GM23338 (cell line): ENCODE measurements at regions not wholly inside any gene's neighbourhood (a gene's known extent, or its start where the extent isn't known, plus 50 kb on each side); places are given as distances from the start of the nearest gene placed in this dataset.

Source experiments
- ATAC-seq: fragments of 200-7000 bp; cut with Tn5 transposase; 3 replicates; pipeline ENCODE4 v1.9.1; 2020
- DNase-seq: peaks from one replicate; pipeline ENCODE4 v3.0.0-alpha.2; 2015; ENCODE audit warnings: low spot score
- H2AFZ ChIP-seq: fragments of 200-600 bp; sonication (generic); 2 replicates; pipeline ENCODE4 v1.8.0; 2016; ENCODE audit warnings: antibody characterized with exemption, mild to moderate bottlenecking, moderate library complexity
- H3F3A ChIP-seq: fragments of 200-600 bp; sonication (generic); replicated peaks from 2 replicates; pipeline ENCODE4 v1.8.0; 2017; ENCODE audit warnings: antibody characterized with exemption, mixed run types, low read depth
- H3K27ac ChIP-seq: fragments of 200-600 bp; sonication (generic); 2 replicates; pipeline ENCODE4 v1.6.1; 2016; ENCODE audit warnings: low read depth
- H3K27me3 ChIP-seq: fragments of 200-600 bp; sonication (generic); 2 replicates; pipeline ENCODE4 v1.8.0; 2016; ENCODE audit warnings: mild to moderate bottlenecking, mixed run types, moderate library complexity; ENCODE audit not compliant: insufficient read depth
- H3K36me3 ChIP-seq: fragments of 200-600 bp; sonication (generic); 2 replicates; pipeline ENCODE4 v1.8.0; 2016; ENCODE audit warnings: mild to moderate bottlenecking; ENCODE audit not compliant: insufficient read depth
- H3K4me1 ChIP-seq: fragments of 200-600 bp; sonication (generic); 2 replicates; pipeline ENCODE4 v1.8.0; 2016; ENCODE audit warnings: mild to moderate bottlenecking, moderate library complexity; ENCODE audit not compliant: insufficient read depth
- H3K4me2 ChIP-seq: fragments of 200-600 bp; sonication (generic); 2 replicates; pipeline ENCODE4 v1.7.1; 2017; ENCODE audit warnings: mixed run types
- H3K4me3 ChIP-seq: fragments of 200-600 bp; sonication (generic); 2 replicates; pipeline ENCODE4 v1.6.1; 2016; ENCODE audit warnings: mixed run types
- H3K79me2 ChIP-seq: fragments of 200-600 bp; sonication (generic); replicated peaks from 2 replicates; pipeline ENCODE4 v1.8.0; 2017; ENCODE audit warnings: mild to moderate bottlenecking; ENCODE audit not compliant: insufficient read depth
- H3K9me2 ChIP-seq: fragments of 200-600 bp; sonication (generic); 2 replicates; pipeline ENCODE4 v1.8.0; 2017; ENCODE audit not compliant: insufficient read depth
- H4K20me1 ChIP-seq: fragments of 200-600 bp; sonication (generic); replicated peaks from 2 replicates; pipeline ENCODE4 v1.8.0; 2017; ENCODE audit warnings: mild to moderate bottlenecking; ENCODE audit not compliant: insufficient read depth
- H3K27ac Mint-ChIP-seq: 2 replicates; pipeline ENCODE4 v1.8.0; 2020; ENCODE audit warnings: inconsistent platforms, mild to moderate bottlenecking, moderate library complexity, mixed read lengths
- H3K27me3 Mint-ChIP-seq: 3 replicates; pipeline ENCODE4 v1.8.0; 2022; ENCODE audit warnings: low read depth, mild to moderate bottlenecking, moderate library complexity, mixed read lengths, inconsistent platforms; ENCODE audit not compliant: insufficient read depth, poor library complexity
- H3K36me3 Mint-ChIP-seq: 3 replicates; pipeline ENCODE4 v1.8.0; 2021; ENCODE audit warnings: low read depth, mild to moderate bottlenecking, inconsistent platforms, moderate library complexity, mixed read lengths
- H3K4me1 Mint-ChIP-seq: 3 replicates; pipeline ENCODE4 v1.8.0; 2020; ENCODE audit warnings: mild to moderate bottlenecking, inconsistent platforms, mixed read lengths
- H3K4me3 Mint-ChIP-seq: 3 replicates; pipeline ENCODE4 v1.8.0; 2021; ENCODE audit warnings: moderate library complexity, mild to moderate bottlenecking, inconsistent platforms, mixed read lengths
- H3K9me3 Mint-ChIP-seq: 3 replicates; pipeline ENCODE4 v1.8.0; 2020; ENCODE audit warnings: moderate library complexity, mild to moderate bottlenecking, inconsistent platforms, mixed read lengths
- CREB1 ChIP-seq: fragments of 250-450 bp; sonication (Bioruptor Pico); IDR thresholded peaks from 2 replicates; pipeline ENCODE4 v1.5.0; 2020; ENCODE audit warnings: low read depth, mild to moderate bottlenecking, moderate library complexity
- EZH2 ChIP-seq: fragments of 200-600 bp; sonication (generic); IDR thresholded peaks from one replicate; pipeline ENCODE4 v1.8.0; 2017; ENCODE audit warnings: antibody characterized with exemption, mild to moderate bottlenecking, low read depth; ENCODE audit not compliant: unreplicated experiment
- EZH2phosphoT487 ChIP-seq: fragments of 200-600 bp; sonication (generic); IDR thresholded peaks from one replicate; pipeline ENCODE4 v1.8.1; 2018; ENCODE audit warnings: antibody characterized with exemption; ENCODE audit not compliant: unreplicated experiment
- JUNB ChIP-seq: IDR thresholded peaks from one replicate; pipeline ENCODE4 v1.6.1; 2016; ENCODE audit warnings: antibody characterized with exemption; ENCODE audit not compliant: unreplicated experiment
- NANOG ChIP-seq: IDR thresholded peaks from 2 replicates; pipeline ENCODE4 v1.6.1; 2016; ENCODE audit warnings: antibody characterized with exemption, borderline replicate concordance
- POLR2AphosphoS5 ChIP-seq: IDR thresholded peaks from 2 replicates; pipeline ENCODE4 v1.6.1; 2016; ENCODE audit warnings: antibody characterized with exemption, low read depth
- STAT1 ChIP-seq: IDR thresholded peaks from one replicate; pipeline ENCODE4 v1.6.1; 2016; ENCODE audit warnings: antibody characterized with exemption; ENCODE audit not compliant: unreplicated experiment
- ZNF114 ChIP-seq: fragments of 250-450 bp; sonication (Bioruptor Pico); IDR thresholded peaks from 2 replicates; pipeline ENCODE4 v1.5.0; 2020; ENCODE audit warnings: mild to moderate bottlenecking, moderate library complexity
- ZNF331 ChIP-seq: fragments of 250-450 bp; sonication (Bioruptor Pico); IDR thresholded peaks from 2 replicates; pipeline ENCODE4 v1.5.0; 2020; ENCODE audit warnings: low read depth, mild to moderate bottlenecking, moderate library complexity
- TF ChIP-seq, protein P1 (sequence below), 2 experiments: fragments of 200-600 bp in 1 of 2; sonication (generic) in 1 of 2; conservative IDR thresholded peaks; 2 replicates each; pipeline versions ENCODE4 v1.5.1 to v1.6.1; 2016 to 2017; ENCODE audit warnings: antibody characterized with exemption in 2 of 2, low read depth in 2 of 2, mild to moderate bottlenecking in 2 of 2, moderate library complexity in 1 of 2
- TF ChIP-seq, protein P2 (sequence below): fragments of 250-450 bp; sonication (Bioruptor Pico); IDR thresholded peaks from 2 replicates; pipeline ENCODE4 v1.5.0; 2020; ENCODE audit warnings: mild to moderate bottlenecking, moderate library complexity
- TF ChIP-seq, protein P3 (sequence below): IDR thresholded peaks from 2 replicates; pipeline ENCODE4 v1.6.1; 2016; ENCODE audit warnings: antibody characterized with exemption
- TF ChIP-seq, protein P4 (sequence below): IDR thresholded peaks from one replicate; pipeline ENCODE4 v1.6.1; 2018; ENCODE audit warnings: antibody characterized with exemption; ENCODE audit not compliant: unreplicated experiment

DNA sequence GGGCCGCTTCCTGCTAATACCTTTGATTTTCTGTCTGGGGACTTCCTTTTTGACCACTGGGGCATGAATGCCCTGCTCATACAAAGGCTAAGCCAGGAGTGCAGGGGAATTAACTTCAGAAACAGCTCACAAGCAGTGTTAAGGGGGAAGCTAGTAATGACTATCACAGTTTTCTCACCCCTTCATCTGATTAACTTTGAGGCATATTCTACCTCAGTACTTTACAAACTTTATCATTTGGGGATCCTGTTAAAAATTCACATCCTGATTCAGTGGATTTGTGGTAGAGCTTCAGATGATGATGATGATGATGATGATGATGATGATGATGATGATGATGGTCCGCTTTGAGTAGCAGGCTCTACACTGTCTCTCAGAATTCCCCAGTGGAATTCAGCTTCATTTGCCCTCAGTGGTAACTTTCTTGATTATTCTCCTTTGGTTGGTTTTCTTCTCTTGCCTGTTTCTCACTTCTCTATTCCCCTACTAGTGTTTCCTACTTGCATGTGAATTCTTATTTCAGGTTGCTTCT lies 78.4 kb upstream of the TMEM170B start:
- peaks cover 2% of the 10 kb centered on the region for H3K27me3 Mint-ChIP-seq
- no peaks in the 10 kb centered on the region for H3K79me2 ChIP-seq
- no peak overlapping the region for H3K4me2 ChIP-seq
- H3F3A ChIP-seq = no peaks in the 10 kb centered on the region
- no peaks in the 10 kb centered on the region for H3K4me1 ChIP-seq
- peaks cover 5% of the 10 kb centered on the region; the same call in 1 of the 3 replicates for H3K9me3 Mint-ChIP-seq
- no peaks in the 10 kb centered on the region for H3K4me1 Mint-ChIP-seq
- no peaks in the 10 kb centered on the region for H3K9me2 ChIP-seq
- no peak overlapping the region for H3K4me3 Mint-ChIP-seq
- ATAC-seq (no peak), DNase-seq (no peak)
- no peaks in the 10 kb centered on the region for H3K27me3 ChIP-seq
- H3K4me3 ChIP-seq = no peak overlapping the region
- H3K27ac ChIP-seq = no peak overlapping the region
- no peaks in the 10 kb centered on the region for H3K36me3 Mint-ChIP-seq
- H3K27ac Mint-ChIP-seq = no peak overlapping the region
- H4K20me1 ChIP-seq = no peaks in the 10 kb centered on the region
- no peak for TF ChIP-seq STAT1
- TF ChIP-seq, protein P1, sequence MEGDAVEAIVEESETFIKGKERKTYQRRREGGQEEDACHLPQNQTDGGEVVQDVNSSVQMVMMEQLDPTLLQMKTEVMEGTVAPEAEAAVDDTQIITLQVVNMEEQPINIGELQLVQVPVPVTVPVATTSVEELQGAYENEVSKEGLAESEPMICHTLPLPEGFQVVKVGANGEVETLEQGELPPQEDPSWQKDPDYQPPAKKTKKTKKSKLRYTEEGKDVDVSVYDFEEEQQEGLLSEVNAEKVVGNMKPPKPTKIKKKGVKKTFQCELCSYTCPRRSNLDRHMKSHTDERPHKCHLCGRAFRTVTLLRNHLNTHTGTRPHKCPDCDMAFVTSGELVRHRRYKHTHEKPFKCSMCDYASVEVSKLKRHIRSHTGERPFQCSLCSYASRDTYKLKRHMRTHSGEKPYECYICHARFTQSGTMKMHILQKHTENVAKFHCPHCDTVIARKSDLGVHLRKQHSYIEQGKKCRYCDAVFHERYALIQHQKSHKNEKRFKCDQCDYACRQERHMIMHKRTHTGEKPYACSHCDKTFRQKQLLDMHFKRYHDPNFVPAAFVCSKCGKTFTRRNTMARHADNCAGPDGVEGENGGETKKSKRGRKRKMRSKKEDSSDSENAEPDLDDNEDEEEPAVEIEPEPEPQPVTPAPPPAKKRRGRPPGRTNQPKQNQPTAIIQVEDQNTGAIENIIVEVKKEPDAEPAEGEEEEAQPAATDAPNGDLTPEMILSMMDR (conservative IDR thresholded peaks at IDR 0.05; ENCODE audit: low read depth in 2 of 2) = no peak
- TF ChIP-seq EZH2 = no peak
- TF ChIP-seq, protein P2, sequence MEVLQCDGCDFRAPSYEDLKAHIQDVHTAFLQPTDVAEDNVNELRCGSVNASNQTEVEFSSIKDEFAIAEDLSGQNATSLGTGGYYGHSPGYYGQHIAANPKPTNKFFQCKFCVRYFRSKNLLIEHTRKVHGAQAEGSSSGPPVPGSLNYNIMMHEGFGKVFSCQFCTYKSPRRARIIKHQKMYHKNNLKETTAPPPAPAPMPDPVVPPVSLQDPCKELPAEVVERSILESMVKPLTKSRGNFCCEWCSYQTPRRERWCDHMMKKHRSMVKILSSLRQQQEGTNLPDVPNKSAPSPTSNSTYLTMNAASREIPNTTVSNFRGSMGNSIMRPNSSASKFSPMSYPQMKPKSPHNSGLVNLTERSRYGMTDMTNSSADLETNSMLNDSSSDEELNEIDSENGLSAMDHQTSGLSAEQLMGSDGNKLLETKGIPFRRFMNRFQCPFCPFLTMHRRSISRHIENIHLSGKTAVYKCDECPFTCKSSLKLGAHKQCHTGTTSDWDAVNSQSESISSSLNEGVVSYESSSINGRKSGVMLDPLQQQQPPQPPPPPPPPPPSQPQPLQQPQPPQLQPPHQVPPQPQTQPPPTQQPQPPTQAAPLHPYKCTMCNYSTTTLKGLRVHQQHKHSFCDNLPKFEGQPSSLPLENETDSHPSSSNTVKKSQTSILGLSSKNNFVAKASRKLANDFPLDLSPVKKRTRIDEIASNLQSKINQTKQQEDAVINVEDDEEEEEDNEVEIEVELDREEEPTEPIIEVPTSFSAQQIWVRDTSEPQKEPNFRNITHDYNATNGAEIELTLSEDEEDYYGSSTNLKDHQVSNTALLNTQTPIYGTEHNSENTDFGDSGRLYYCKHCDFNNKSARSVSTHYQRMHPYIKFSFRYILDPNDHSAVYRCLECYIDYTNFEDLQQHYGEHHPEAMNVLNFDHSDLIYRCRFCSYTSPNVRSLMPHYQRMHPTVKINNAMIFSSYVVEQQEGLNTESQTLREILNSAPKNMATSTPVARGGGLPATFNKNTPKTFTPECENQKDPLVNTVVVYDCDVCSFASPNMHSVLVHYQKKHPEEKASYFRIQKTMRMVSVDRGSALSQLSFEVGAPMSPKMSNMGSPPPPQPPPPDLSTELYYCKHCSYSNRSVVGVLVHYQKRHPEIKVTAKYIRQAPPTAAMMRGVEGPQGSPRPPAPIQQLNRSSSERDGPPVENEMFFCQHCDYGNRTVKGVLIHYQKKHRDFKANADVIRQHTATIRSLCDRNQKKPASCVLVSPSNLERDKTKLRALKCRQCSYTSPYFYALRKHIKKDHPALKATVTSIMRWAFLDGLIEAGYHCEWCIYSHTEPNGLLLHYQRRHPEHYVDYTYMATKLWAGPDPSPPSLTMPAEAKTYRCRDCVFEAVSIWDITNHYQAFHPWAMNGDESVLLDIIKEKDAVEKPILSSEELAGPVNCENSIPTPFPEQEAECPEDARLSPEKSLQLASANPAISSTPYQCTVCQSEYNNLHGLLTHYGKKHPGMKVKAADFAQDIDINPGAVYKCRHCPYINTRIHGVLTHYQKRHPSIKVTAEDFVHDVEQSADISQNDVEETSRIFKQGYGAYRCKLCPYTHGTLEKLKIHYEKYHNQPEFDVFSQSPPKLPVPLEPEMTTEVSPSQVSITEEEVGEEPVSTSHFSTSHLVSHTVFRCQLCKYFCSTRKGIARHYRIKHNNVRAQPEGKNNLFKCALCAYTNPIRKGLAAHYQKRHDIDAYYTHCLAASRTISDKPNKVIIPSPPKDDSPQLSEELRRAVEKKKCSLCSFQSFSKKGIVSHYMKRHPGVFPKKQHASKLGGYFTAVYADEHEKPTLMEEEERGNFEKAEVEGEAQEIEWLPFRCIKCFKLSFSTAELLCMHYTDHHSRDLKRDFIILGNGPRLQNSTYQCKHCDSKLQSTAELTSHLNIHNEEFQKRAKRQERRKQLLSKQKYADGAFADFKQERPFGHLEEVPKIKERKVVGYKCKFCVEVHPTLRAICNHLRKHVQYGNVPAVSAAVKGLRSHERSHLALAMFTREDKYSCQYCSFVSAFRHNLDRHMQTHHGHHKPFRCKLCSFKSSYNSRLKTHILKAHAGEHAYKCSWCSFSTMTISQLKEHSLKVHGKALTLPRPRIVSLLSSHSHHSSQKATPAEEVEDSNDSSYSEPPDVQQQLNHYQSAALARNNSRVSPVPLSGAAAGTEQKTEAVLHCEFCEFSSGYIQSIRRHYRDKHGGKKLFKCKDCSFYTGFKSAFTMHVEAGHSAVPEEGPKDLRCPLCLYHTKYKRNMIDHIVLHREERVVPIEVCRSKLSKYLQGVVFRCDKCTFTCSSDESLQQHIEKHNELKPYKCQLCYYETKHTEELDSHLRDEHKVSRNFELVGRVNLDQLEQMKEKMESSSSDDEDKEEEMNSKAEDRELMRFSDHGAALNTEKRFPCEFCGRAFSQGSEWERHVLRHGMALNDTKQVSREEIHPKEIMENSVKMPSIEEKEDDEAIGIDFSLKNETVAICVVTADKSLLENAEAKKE (CRISPR knock-in tag) = no peak
- no peak for TF ChIP-seq NANOG
- no peak for TF ChIP-seq POLR2AphosphoS5
- TF ChIP-seq ZNF331 (CRISPR knock-in tag) = no peak
- TF ChIP-seq, protein P3, sequence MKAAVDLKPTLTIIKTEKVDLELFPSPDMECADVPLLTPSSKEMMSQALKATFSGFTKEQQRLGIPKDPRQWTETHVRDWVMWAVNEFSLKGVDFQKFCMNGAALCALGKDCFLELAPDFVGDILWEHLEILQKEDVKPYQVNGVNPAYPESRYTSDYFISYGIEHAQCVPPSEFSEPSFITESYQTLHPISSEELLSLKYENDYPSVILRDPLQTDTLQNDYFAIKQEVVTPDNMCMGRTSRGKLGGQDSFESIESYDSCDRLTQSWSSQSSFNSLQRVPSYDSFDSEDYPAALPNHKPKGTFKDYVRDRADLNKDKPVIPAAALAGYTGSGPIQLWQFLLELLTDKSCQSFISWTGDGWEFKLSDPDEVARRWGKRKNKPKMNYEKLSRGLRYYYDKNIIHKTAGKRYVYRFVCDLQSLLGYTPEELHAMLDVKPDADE = no peak
- no peak for TF ChIP-seq JUNB
- TF ChIP-seq, protein P4, sequence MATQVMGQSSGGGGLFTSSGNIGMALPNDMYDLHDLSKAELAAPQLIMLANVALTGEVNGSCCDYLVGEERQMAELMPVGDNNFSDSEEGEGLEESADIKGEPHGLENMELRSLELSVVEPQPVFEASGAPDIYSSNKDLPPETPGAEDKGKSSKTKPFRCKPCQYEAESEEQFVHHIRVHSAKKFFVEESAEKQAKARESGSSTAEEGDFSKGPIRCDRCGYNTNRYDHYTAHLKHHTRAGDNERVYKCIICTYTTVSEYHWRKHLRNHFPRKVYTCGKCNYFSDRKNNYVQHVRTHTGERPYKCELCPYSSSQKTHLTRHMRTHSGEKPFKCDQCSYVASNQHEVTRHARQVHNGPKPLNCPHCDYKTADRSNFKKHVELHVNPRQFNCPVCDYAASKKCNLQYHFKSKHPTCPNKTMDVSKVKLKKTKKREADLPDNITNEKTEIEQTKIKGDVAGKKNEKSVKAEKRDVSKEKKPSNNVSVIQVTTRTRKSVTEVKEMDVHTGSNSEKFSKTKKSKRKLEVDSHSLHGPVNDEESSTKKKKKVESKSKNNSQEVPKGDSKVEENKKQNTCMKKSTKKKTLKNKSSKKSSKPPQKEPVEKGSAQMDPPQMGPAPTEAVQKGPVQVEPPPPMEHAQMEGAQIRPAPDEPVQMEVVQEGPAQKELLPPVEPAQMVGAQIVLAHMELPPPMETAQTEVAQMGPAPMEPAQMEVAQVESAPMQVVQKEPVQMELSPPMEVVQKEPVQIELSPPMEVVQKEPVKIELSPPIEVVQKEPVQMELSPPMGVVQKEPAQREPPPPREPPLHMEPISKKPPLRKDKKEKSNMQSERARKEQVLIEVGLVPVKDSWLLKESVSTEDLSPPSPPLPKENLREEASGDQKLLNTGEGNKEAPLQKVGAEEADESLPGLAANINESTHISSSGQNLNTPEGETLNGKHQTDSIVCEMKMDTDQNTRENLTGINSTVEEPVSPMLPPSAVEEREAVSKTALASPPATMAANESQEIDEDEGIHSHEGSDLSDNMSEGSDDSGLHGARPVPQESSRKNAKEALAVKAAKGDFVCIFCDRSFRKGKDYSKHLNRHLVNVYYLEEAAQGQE = no peak
- no peak for TF ChIP-seq EZH2phosphoT487
- no peak for TF ChIP-seq CREB1
- no peak for TF ChIP-seq ZNF114 (CRISPR knock-in tag)
- no peak overlapping the region for H2AFZ ChIP-seq
- no peaks in the 10 kb centered on the region for H3K36me3 ChIP-seq
